ENCODE measurements at regions not wholly inside any gene's neighbourhood (a gene's known extent, or its start where the extent isn't known, plus 50 kb on each side); places are given as distances from the start of the nearest gene placed in this dataset.

DNA sequence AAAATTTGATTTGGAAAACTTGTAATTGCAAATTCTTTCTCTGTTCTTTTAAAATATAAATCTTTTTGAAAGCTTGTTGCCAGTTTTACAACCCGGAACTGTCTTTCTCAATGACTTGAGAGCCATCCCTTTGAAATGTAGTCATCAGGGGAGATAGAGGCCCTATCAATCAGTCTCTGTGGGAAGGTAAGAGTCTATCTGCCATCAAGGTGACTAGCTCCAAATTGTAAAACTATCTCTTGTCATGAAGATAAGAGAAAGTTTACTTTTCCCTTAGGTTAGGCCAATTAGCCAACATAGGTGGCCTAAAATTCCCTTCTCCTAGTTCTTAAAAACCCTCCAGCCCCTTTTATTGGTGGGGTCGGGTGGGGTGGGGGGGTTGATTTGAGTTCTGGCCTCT is 469.1 kb upstream of the IRAK1BP1 start:
- H2AFZ ChIP-seq (ENCODE audit: low read depth, low read length), result no peak overlapping the region
- TF ChIP-seq, protein P1, sequence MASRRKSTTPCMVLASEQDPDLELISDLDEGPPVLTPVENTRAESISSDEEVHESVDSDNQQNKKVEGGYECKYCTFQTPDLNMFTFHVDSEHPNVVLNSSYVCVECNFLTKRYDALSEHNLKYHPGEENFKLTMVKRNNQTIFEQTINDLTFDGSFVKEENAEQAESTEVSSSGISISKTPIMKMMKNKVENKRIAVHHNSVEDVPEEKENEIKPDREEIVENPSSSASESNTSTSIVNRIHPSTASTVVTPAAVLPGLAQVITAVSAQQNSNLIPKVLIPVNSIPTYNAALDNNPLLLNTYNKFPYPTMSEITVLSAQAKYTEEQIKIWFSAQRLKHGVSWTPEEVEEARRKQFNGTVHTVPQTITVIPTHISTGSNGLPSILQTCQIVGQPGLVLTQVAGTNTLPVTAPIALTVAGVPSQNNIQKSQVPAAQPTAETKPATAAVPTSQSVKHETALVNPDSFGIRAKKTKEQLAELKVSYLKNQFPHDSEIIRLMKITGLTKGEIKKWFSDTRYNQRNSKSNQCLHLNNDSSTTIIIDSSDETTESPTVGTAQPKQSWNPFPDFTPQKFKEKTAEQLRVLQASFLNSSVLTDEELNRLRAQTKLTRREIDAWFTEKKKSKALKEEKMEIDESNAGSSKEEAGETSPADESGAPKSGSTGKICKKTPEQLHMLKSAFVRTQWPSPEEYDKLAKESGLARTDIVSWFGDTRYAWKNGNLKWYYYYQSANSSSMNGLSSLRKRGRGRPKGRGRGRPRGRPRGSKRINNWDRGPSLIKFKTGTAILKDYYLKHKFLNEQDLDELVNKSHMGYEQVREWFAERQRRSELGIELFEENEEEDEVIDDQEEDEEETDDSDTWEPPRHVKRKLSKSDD (conservative IDR thresholded peaks at IDR 0.05; ENCODE audit: low read length), result no peak
- no peak for TF ChIP-seq ZNF76 (CRISPR knock-in tag; IDR thresholded peaks at IDR 0.05; ENCODE audit: borderline replicate concordance)
- TF ChIP-seq U2AF1 (optimal IDR thresholded peaks at IDR 0.05; ENCODE audit: low read depth, low read length), result no peak
- no peak for TF ChIP-seq GABPA (tag; conservative IDR thresholded peaks at IDR 0.05; ENCODE audit: low read depth)
- no peak for TF ChIP-seq VEZF1 (CRISPR knock-in tag; IDR thresholded peaks at IDR 0.05)
- TF ChIP-seq SMARCC2 (IDR thresholded peaks at IDR 0.05; ENCODE audit: low read depth), result no peak
- H3K79me2 ChIP-seq (ENCODE audit: control insufficient read depth, insufficient read depth, low read length), result no peaks in the 10 kb centered on the region
- ChIA-PET POLR2A (no interaction called here), CTCF (ENCODE audit: low intra/inter-chr PET ratio) (no interaction called here)
- no peaks in the 10 kb centered on the region for H3K4me1 ChIP-seq (replicated peaks in 1 of 2; ENCODE audit: control insufficient read depth in 2 of 2, insufficient read depth in 2 of 2, low read length in 2 of 2)
- H3K4me2 ChIP-seq (ENCODE audit: insufficient read depth, low read length), result no peak overlapping the region
- ATAC-seq (no peak), FAIRE-seq (no peak), DNase-seq (ENCODE audit: extremely low read depth in 1 of 4, low spot score in 3 of 4) (no peak)
- no peak overlapping the region for H3K4me3 ChIP-seq
- intact Hi-C loops (cut with micrococcal nuclease), result no loop called here
- in situ Hi-C loops (cut with MboI), result no loop called here
- BruUV-seq (replicated peaks), result no TSS peak
- H3K9ac ChIP-seq (ENCODE audit: insufficient read depth in 1 of 2, low read depth in 2 of 2, low read length in 2 of 2), result no peak overlapping the region
- H3K27me3 ChIP-seq (ENCODE audit: control insufficient read depth in 2 of 2, insufficient read depth in 2 of 2, low read length in 2 of 2), result no peaks in the 10 kb centered on the region
- no peaks in the 10 kb centered on the region for H3K9me1 ChIP-seq (ENCODE audit: control insufficient read depth, insufficient read depth, low read length)
- H3K27ac ChIP-seq (ENCODE audit: extremely low read depth, low read depth, low read length), result no peak overlapping the region
- H3K36me3 ChIP-seq (ENCODE audit: control insufficient read depth, insufficient read depth, low read length), result no peaks in the 10 kb centered on the region
- H4K20me1 ChIP-seq (replicated peaks; ENCODE audit: control insufficient read depth, insufficient read depth, low read length), result no peaks in the 10 kb centered on the region
- H3K9me3 ChIP-seq (replicated peaks; ENCODE audit: control insufficient read depth, insufficient read depth, low read depth, low read length), result no peaks in the 10 kb centered on the region; the same call in 1 of the 2 replicates
- WGBS (ENCODE audit: insufficient coverage, low coverage, missing lambda C conversion rate), result 0% methylated on average over 2 of the region's 2 CpGs

All from K562 (cell line).